AG09309 (cell line): ENCODE measurements at regions not wholly inside any gene's neighbourhood (a gene's known extent, or its start where the extent isn't known, plus 50 kb on each side); places are given as distances from the start of the nearest gene placed in this dataset.
"Not testable (repeated sequence)": the region's sequence is repeated elsewhere in the genome, so short reads cannot be mapped to it uniquely, and the experiment has no call there.

Experiments
- DNase-seq: peaks from one replicate; pipeline ENCODE4 v3.0.0-alpha.2; 2010; ENCODE audit warnings: low read depth
- H3K4me3 ChIP-seq: 2 replicates; pipeline ENCODE4 v1.5.1; 2011; ENCODE audit warnings: mild to moderate bottlenecking, low read depth, low read length, moderate library complexity; ENCODE audit not compliant: control insufficient read depth
- TF ChIP-seq, protein P1 (sequence below): IDR thresholded peaks from 2 replicates; pipeline ENCODE4 v1.5.1; 2011; ENCODE audit warnings: mild to moderate bottlenecking, low read depth, low read length, inconsistent platforms; ENCODE audit not compliant: insufficient read depth, control insufficient read depth; ENCODE audit errors: missing control alignments

DNA sequence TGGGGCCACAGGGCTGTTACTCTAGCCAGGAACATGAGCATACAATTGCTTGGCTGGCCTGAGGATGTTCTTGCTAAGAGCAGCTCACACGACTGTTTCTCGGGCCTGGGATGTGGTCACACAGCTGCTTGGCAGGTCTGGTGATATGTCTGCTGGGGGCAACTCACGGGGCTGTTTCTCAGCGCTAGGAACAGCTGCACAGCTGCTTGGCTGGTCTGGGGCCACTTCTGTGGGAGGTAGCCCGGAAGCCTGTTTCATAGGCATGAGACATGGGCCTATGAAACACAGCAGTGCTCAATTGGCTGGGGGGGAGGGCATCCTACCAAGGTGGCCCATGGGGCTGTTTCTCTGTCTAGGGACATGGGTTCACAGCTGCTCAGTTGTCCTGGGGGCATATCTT lies 73.4 kb upstream of the DDHD1 start:
- DNase-seq = no peak
- no peak overlapping the region for H3K4me3 ChIP-seq
- TF ChIP-seq, protein P1, sequence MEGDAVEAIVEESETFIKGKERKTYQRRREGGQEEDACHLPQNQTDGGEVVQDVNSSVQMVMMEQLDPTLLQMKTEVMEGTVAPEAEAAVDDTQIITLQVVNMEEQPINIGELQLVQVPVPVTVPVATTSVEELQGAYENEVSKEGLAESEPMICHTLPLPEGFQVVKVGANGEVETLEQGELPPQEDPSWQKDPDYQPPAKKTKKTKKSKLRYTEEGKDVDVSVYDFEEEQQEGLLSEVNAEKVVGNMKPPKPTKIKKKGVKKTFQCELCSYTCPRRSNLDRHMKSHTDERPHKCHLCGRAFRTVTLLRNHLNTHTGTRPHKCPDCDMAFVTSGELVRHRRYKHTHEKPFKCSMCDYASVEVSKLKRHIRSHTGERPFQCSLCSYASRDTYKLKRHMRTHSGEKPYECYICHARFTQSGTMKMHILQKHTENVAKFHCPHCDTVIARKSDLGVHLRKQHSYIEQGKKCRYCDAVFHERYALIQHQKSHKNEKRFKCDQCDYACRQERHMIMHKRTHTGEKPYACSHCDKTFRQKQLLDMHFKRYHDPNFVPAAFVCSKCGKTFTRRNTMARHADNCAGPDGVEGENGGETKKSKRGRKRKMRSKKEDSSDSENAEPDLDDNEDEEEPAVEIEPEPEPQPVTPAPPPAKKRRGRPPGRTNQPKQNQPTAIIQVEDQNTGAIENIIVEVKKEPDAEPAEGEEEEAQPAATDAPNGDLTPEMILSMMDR = no peak

DNA sequence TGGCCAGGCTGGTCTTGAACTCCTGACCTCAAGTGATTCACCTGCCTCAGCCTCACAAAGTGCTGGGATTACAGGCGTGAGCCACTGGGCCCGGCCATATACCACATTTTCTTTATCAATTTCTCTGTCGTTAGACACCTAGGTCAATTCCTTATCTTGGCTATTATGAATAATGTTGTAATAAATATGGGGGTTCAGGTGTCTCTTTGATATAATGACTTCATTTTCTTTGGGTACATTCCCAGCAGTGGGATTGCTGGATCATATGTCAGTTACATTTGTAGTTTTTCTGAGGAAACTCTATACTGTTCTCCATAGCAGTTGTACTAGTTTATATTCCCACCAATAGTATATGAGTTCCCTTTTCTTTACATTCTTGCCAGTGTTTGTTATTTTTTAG lies 67.8 kb upstream of the DDHD1 start:
- TF ChIP-seq, protein P1 = no peak
- no peak overlapping the region for H3K4me3 ChIP-seq
- no peak for DNase-seq

DNA sequence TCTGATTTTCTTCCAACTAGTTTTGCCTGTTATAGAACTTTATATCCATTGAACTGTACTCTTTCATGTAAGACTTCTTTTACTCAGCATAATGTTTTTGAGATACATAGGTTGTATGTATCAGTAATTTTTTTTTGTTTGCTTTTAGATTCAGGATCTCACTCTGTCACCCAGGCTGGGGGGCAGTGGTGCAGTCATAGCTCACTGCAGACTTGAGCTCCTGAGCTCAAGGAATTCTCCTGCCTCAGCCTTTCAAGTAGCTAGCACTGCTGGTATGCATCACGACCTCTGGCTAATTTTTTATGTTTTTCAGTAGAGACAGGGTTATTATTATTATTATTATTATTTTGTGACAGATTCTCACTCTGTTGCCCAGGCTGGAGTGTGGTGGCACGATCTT lies 65.0 kb upstream of the DDHD1 start:
- DNase-seq = no peak
- TF ChIP-seq, protein P1 = no peak
- H3K4me3 ChIP-seq = peak overlapping the region; percentile 57

DNA sequence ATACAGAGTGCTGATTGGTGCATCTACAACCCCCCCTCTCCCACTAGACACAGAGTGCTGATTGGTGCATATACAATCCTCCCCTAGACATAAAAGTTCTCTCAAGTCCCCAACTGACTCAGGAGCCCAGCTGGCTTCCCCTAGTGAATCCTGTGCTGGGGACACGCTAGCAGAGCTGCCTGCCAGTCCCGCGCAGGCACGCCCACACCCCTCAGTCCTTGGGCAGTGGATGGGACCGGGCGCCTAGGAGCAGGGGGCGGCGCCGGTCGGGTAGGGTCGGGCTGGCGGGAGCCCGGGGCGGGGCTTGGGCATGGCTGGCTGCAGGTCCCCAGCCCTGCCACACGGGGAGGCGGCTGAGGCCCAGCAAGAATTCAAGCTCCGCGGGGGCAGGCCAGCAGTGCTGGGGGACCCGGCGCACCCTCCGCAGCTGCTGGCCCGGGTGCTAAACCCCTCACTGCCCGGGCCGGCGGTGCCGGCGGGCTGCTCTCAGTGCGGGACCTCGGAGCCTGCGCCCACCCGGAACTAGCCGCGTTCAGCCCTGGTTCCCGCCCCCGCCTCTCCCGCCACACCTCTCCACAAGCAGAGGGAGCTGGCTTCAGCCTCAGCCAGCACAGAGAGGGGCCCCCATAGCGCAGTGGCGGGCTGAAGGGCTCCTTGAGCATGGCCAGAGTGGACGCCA lies 64.3 kb upstream of the DDHD1 start:
- H3K4me3 ChIP-seq = peak overlapping the region; percentile 57
- TF ChIP-seq, protein P1 = peak; percentile 19
- DNase-seq = no peak

DNA sequence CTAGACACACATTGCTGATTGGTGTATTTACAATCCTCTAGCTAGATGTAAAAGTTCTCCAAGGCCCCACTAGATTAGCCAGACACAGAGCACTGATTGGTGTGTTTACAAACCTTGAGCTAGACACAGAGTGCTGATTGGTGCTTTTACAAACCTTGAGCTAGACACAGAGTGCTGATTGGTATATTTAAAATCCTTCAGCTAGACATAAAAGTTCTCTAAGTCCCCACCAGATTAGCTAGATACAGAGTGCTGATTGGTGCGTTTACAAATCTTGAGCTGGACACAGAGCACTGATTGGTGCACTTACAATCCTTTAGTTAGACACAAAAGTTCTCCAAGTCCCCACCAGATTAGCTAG lies 63.8 kb upstream of the DDHD1 start:
- H3K4me3 ChIP-seq, DNase-seq: not testable (repeated sequence)

DNA sequence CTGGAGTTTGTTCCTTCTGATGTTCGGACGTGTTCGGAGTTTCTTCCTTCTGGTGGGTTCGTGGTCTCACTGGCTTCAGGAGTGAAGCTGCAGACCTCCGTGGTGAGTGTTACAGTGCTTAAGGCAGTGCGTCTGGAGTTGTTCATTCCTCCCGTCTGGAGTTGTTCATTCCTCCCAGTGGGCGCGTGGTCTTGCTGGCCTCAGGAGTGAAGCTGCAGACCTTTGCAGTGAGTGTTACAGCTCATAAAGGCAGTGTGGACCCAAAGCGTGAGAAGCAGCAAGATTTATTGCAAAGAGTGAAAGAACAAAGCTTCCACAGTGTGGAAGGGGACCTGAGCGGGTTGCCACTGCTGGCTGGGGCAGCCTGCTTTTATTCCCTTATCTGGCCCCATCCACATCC lies 63.4 kb upstream of the DDHD1 start:
- DNase-seq, H3K4me3 ChIP-seq: not testable (repeated sequence)

DNA sequence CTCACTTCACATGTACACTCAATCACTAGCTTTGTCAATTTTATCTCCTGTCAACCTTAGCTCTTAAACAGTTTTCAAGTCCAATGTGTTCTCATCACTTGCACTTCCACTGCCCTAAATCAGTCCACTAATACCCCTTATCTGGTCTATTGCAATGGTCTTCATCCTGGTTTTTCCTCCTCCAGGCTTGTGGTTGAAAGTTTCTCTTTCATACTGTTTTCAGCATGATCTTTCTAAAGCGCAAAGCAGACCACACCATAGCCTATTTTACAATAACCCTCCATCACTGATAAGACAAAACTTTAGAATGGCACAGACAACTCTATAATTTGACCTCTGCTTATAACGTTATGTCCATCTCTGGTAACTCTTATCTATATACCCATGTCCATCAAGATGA lies 62.0 kb upstream of the DDHD1 start:
- DNase-seq = no peak
- TF ChIP-seq, protein P1 = no peak
- H3K4me3 ChIP-seq = no peak overlapping the region

DNA sequence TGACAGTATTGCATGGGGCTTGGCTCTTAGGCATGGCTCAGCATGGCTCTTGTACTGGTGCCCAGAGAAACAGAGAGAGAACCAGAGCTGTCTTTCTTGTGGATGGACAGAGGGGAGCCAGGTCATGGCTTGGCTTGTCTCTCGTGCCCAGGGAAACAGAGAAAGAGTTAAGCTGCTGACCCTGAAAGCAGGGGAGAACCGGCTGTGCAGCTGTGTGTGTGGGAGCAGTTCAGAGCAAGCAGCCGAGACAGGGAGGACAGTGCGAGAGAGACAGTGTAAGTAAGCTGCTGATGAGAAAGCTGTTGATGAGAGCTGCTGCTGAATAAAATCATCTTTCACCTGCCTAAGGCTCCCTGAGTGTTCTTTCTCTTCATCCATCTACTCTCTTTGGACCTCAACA lies 61.3 kb upstream of the DDHD1 start:
- TF ChIP-seq, protein P1 = no peak
- no peak overlapping the region for H3K4me3 ChIP-seq
- DNase-seq = no peak
